ENCODE measurements at regions not wholly inside any gene's neighbourhood (a gene's known extent, or its start where the extent isn't known, plus 50 kb on each side); places are given as distances from the start of the nearest gene placed in this dataset.
"Not testable (repeated sequence)": the region's sequence is repeated elsewhere in the genome, so short reads cannot be mapped to it uniquely, and the experiment has no call there.

DNA sequence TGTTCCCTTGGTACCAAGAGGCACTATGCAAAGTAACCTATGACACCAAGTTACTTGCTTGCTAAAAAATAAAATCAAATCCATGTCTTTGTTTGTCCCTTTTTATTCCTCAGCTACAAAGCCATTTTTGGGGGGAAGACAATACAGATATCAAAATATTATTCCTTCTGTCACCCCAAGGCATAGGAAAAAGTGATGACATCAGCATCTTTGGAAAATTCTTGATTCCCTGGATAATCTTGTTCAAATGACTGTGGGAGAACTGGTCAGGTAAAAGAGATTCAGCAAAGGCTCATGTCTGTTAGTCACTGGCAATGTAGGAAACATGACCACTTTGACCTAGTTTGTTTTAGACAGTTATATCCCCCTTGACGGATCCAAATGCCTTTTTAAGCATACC lies 373.1 kb downstream of the MAT2B start:
- DNase-seq (ENCODE audit: low read depth in 3 of 3), result no peak

DNA sequence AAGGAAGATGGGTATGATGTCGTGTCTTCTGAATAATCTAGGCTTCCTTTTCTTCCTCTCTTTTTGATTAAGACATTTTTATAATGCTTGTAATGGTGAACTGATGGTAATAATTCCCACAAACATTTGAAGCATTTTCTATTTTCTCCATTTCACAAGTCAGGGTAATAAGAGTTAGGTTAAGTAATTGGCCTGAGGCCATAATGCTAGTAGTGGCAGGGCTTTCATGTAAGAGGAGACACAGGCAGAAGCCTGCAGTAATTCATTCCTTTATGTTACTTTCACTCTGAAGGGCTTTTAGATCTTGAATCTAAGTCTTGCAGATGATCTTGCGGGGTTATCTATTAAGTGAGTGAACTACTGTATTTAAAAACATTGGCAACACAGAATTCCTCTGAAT lies 374.9 kb downstream of the MAT2B start:
- DNase-seq (ENCODE audit: low read depth in 3 of 3), result no peak

DNA sequence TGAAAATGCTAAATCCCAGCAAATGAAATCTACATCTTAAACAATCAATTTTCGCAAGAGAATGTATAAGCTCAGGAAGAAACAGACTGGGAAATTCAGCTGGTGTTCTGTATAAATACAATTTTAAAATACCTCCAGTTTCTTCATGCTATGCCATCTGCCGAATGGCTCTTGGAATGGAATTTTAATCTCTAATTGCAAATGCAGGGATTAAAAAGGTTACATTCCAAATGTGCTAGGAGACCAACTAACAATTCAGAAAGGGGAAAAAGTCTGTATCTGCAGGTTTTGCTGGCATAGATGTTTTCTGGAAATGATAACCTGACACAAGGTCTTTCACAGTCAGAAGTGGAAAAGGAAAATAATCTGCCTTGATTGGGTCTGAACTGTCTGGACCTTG lies 379.7 kb downstream of the MAT2B start:
- no peak for DNase-seq (ENCODE audit: low read depth in 3 of 3)

DNA sequence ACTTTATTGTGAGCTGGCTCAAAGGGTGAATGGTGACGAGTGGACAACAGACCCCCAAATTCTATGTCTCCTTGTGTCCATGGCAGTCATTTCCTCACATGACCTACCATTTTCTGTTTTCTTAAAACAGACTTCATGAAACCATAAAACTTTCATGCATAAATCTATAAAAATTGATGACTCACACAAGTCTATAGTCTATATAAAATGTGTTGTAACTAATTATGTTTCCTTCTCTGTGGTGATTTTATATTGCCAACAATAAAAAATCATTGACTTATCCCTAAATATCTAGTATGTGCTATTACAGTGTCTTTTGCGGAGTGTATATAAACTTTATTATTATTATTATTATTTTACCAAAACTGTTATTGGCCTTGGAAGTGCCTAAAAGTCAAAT lies 382.4 kb downstream of the MAT2B start:
- no peak for DNase-seq (ENCODE audit: low read depth in 3 of 3)

DNA sequence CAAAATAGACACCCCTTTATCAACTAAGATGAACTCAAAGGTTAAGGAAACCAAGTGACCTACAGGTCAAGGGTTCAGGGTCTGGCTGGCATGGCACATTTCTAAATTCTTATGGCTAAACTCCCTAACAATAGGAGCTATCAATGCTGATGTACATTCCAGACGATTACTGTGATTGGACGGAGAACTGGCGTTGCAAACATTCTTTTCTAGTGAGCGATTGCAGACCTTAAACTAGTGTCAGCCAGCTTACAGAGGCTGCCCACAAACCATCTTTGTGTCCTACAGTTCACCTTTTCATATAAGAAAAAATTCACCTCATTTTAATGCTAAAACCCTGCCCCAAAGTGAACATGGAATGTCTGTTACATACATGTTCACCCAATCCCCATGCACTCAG lies 382.9 kb downstream of the MAT2B start:
- DNase-seq (ENCODE audit: low read depth in 3 of 3), result no peak

DNA sequence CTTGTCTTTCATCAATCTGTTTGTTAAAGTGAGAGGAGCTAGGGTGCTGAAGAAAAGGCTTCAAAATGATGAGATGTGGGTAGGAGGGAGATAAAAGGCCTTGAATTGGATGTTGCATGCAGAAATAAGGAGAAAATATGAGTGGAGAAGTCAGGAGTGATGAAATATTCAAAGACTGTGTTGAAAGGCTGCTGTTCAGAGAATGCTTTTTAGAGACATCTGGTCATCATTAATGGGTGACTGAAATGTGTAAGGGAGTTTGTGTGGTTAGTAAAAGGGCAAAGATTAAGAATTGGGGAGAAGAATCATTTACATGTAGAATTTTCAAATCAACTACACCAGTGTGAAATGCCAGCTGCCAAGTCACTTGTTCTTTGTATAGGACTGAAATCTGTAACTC lies 383.9 kb downstream of the MAT2B start:
- DNase-seq (ENCODE audit: low read depth in 3 of 3), result no peak

DNA sequence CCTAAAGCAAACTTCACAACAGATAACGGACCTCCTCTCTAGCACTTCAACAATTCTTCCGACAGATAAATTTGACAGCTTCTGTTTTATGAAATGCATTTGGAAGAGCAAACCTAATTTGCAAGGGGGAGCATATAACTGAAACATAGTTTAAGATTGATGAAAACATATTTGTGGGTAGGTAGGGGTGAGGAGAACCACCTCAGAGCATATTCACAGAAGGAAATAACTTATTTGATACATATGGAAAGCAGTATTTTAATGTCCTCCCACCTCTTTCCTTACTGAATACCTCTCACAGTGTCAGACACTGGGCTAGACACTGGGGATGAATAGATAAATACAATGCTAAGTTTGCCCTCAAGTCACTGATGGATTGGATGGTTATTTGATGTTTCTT lies 384.8 kb downstream of the MAT2B start:
- no peak for DNase-seq (ENCODE audit: low read depth in 3 of 3)

DNA sequence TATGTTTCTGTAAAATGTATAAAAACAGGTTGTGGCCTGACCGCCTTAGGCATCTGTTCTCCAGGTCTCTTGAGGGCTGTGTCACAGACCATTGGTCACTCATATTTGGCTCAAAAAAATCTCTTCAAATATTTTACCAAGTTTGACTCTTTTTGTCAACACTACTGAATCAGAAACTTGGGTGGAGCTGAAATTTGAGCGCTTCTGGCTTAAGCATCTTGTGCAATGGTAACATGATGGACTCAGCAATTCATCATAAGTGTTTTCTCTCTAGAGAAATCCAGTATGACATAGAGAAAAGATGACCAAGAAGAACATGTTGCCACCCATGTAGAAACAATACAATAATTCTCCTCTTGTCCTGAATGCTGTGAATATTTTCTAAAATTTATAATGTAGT lies 387.9 kb downstream of the MAT2B start:
- no peak for DNase-seq (ENCODE audit: low read depth in 3 of 3)

DNA sequence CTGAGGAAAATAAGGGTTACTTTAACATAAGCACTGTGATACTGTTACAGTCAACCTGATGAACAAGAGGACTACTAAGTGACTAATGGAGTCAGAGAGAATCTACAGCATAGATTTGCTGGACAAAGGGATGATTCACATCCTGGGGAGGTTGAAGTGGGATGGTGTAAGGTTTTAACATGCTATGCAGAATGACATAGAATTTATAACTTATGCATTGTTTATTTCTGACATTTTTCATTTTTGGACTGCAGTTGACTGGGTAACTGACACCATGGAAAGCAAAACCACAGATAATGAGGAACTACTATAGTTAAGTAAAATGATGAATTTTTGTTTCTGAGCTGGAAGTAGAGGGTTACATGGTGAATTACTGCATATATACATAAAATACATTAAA lies 389.2 kb downstream of the MAT2B start:
- no peak for DNase-seq (ENCODE audit: low read depth in 3 of 3)

DNA sequence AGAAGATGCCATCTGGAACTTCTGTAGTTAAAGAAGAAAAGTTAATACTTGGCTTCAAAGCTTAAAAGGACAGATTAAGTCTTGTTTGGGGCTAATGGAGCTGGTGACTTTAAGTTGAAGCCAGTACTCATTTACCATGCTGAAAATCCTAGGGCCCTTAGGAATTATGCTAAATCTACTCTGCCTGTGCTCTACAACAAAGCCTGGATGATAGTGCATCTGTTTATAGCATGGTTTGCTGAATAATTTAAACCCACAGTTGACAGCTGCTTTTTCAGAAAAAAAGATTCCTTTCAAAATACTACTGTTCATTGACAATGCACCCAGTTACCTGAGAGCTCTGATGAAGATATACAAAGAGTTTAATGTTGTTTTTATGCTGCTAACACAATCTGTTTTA lies 393.5 kb downstream of the MAT2B start:
- no peak for DNase-seq (ENCODE audit: low read depth in 3 of 3)

DNA sequence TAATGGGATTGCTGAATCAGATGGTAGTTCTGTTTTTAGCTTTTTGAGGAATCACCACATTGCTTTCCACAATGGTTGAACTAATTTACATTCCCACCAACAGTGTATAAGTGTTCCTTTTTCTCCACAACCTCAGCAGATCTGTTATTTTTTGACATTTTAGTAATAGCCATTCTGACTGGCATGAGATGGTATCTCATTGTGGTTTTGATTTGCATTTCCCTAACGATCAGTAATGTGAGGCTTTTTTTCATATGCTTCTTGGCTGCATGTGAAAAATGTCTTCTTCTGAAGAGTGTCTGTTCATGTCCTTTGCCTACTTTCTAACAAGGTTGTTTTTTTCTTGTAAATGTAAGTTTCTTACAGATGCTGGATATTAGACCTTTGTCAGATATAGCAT lies 402.4 kb downstream of the MAT2B start:
- DNase-seq (ENCODE audit: low read depth in 3 of 3), result not testable (repeated sequence)

DNA sequence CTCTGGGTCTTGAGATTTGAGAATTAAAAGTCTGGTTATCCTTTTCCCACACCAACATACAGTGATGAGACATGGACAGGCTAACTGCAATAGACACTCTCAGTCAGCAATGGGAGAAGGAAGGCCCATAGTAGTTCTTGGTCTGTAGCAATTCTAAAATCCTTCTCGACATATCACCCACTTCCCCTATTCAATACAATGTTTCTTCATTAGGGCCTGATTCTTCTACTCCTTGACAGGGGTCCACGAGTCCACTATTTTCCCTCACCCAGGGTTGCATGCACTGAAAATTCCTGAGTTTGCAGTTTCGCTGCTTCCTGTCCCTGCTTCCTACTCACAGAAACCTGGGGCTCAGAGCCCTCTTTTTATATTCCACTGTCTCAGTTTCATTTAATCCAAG lies 402.8 kb downstream of the MAT2B start:
- no peak for DNase-seq (ENCODE audit: low read depth in 3 of 3)

DNA sequence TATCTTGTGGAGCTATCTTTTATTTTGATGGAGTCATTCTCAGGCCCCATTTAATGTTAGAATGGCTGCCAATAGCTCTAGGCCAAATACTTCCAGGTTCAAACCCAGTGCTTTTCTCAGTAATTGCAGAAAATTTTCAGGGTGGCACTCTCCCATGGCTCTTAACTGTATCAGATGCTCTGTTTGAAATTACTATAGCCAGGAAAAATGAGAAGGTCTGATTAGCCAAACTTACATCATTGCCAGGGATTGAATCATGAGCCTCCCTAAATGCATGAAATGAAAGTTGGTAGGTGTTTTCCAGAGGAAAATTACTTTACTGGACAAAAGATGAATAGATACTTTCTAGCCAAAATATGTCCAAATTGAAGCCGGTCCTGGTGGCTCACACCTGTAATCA lies 404.8 kb downstream of the MAT2B start:
- DNase-seq (ENCODE audit: low read depth in 3 of 3), result no peak

DNA sequence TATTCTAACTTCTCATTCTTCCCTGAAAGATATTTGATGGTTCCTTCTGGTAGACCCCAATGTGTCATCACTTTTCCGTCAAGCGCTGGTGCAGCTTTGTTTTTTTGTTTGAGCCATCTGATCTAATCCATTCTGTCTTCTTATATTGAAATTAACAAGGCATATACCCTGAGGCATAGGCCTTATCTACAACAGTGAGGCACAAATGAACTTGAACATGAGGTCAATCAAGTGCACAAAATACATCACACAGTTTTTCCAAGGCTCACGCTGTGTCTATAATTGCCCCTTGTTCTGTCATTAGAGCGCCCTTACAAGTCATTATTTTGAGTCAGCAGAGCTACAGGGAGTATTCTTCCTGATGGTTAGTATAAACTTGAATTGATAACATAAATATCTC lies 406.6 kb downstream of the MAT2B start:
- no peak for DNase-seq (ENCODE audit: low read depth in 3 of 3)

DNA sequence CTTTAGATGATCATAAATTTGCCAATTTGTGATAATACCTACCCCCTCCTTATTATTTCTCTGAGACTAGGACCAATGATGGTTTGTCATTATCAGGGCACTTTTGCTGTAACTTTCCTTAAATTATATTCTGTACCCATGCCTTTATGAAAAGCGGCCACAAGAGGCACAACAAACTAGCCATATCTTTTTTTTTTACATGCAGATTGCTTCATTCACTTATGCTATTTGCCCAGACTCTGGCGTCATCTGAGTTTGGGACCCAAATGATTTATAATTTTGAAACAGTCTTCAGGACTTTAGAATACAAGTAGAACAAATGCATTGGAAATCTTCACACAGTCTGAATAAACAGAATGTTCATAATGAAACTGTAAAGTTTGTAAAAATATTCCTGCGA lies 408.1 kb downstream of the MAT2B start:
- no peak for DNase-seq (ENCODE audit: low read depth in 3 of 3)

DNA sequence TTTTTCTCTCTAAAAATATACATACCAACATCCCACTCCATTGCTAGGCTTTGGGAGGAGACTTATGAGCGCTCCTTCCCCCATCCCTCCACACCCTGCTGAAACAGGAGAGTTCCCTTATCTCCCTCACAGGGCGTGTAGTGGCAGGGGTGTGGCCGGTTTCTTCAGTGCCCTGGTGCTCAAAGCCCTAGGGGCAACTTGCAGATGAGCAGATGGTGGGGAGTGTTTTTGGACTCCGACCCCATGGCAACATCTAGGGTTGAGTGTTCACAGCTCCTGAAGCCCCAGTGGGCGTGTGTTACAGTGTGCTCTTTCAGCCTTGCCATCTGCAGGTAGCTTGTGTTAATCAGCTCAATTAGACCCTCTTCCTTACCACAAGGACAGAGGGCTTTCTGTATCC lies 409.5 kb downstream of the MAT2B start:
- no peak for DNase-seq (ENCODE audit: low read depth in 3 of 3)

DNA sequence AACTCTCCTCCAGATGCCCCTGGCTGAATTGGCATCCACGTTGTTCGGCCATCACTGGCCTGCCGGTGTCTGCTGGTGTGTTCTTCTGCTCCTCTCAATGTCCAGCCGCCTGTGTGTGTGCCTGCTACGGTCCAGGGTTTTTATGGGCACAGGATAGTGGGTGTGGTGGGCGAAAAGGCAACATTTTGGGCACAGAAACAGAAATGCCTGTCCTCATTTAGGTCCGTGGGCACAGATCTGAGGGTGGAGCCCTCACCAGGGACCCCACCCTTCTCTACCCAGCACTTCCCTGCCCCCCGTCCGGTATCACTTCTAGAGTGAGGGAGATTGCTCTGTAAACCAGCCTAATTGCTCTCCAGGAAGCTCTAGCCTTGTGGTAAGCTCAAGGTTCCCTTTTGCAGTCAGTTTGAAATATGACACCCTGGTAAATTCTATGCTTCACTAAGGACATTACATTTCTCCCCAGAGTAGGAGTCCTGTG lies 410.1 kb downstream of the MAT2B start:
- DNase-seq (ENCODE audit: low read depth in 3 of 3), result no peak

DNA sequence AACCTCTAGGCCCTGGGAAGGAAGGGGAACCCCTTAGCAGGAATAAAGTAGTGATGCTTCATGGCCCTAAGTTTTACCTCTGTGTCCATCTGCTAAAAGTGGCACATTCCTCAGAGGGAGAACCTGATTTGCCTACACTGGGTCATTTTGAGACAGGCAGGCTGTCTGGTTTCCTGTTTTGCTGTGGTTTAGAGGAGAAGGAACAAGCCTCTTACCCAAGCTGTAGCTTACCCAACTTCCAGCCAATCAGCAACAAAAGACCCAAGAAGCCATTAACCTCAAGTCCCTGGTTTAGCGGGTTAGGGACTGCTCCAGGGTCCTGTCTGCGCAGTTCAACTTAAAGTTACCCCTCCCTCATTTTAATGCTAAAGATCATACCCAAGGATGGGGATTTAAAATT lies 411.0 kb downstream of the MAT2B start:
- no peak for DNase-seq (ENCODE audit: low read depth in 3 of 3)

DNA sequence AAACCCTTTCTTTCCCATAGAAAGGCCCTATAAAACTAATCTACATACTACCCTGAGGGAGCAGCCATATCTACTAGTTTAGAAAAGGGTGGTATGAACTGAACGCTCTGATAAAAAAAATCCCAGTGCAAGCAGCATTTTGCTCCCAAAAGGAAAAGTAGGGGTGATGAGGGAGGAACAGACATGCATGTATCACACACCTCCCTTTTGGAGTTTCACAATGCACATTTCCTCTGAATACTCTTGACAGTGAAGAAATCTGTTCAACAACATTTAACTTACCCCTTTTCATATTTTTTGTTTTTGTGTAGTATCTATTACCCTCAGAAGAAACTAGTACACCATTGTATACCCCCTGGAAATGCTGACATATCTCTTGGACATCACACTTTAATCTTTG lies 411.4 kb downstream of the MAT2B start:
- DNase-seq (ENCODE audit: low read depth in 3 of 3), result no peak

DNA sequence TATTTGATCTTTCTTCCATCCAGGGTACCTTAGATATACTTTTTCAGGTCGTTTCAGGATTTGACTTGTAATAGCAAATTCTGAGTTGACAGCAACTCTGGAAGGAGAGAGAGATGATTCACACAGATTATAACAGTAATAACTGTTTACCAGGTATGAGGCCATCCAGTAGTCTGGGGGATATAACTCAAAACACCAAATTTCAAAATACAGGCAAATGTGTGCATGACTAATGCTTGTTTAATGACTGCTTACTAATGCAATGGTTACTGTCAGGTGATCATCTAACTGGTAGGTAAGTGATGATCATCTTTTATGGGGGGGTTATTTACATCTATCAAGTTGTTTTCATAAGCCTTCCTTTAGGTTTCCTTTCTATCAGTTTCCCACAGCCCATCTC lies 412.3 kb downstream of the MAT2B start:
- no peak for DNase-seq (ENCODE audit: low read depth in 3 of 3)

DNA sequence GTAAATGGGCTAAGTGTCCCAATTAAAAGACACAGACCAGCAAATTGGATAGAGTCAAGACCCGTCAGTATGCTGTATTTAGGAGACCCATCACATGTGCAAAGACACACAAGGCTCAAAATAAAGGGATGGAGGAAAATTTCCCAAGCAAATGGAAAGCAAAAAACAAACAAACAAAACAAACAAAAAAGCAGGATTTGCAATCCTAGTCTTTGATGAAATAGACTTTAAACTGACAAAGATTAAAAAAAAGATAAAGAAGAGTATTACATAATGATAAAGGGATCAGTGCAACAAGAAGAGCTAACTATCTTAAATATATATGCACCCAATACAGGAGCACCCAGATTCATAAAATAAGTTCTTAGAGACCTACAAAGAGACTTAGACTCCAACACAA lies 429.6 kb downstream of the MAT2B start:
- DNase-seq (ENCODE audit: low read depth in 3 of 3), result not testable (repeated sequence)

DNA sequence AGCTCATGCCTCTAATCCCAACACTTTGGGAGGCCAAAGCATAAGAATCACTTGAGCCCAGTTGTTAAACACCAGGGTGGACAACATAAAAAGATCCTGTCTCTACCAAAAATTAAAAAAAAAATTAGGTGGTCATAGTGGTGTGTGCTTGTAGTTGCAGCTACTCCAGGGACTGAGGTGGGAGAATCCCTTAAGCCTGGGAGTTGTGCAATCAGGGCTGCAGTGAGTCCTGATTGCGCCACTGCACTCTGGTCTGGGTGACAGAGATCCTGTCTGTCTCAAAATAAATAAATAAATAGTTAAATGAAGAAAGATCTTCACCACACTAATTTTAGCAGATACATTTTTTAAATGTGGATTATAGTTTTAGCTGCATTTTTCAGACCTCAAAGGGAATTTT lies 433.2 kb downstream of the MAT2B start:
- no peak for DNase-seq (ENCODE audit: low read depth in 3 of 3)

DNA sequence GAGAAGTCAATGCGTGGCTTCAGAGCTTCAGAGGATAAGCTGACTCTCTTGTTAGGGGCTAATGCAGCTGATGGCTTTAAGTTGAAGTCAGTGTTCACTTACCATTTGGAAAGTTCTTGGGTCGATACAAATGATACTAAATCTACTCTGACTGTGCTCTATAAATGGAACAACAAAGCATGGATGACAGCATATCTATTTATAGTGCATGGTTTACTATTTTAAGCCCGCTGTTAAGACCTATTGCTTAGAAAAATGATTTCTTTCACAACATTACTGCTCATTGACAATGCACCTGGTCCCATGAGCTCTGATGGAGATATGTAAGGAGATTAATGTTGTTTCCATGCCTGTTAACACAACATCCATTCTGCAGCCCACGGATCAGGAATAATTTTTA lies 435.7 kb downstream of the MAT2B start:
- no peak for DNase-seq (ENCODE audit: low read depth in 3 of 3)

DNA sequence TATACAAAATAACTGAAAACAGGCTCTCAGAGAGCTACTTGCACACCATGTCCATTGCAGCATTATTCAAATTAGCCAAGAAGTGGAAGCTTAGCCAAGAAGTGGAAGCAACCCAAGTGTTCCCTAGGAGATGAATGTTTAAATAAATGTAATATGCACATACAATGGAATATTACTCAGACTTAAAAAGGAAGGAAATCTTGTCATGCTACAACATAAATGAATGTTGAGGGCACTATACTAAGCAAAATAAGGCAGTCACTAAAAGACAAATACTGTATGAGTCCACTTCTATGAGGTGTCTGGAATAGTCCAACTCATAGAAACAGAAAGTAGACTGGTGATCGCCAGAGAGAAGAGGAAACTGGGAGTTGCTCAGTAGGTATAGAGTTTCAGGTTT lies 438.1 kb downstream of the MAT2B start:
- no peak for DNase-seq (ENCODE audit: low read depth in 3 of 3)

DNA sequence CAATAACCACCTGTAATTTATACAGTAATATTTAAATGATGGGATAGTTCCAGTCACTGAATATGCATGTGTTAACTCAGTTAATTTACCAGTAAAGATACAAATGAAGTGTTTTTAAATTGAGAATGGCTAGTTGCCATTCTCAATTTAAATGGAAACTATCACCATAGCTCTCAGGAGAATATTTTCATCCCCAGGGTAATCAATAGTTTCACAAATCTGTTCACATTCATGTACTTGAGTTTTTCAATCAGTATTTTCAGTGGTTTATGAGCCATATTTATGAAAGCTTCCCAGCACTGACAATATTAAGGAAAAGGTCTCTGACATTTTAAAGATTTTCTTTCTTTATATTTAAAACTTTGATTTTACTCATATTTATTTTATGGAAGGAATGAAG lies 439.3 kb downstream of the MAT2B start:
- DNase-seq (ENCODE audit: low read depth in 3 of 3), result no peak
